ENCODE measurements at regions not wholly inside any gene's neighbourhood (a gene's known extent, or its start where the extent isn't known, plus 50 kb on each side); places are given as distances from the start of the nearest gene placed in this dataset.

- H3K36me3 ChIP-seq (ENCODE audit: control insufficient read depth in 2 of 2, insufficient read depth in 2 of 2, low read length in 1 of 2), result no peaks in the 10 kb centered on the region
- H3K9me3 ChIP-seq (ENCODE audit: control insufficient read depth in 2 of 2, insufficient read depth in 1 of 2, low read length in 1 of 2), result no peaks in the 10 kb centered on the region
- no peaks in the 10 kb centered on the region for H3K27me3 ChIP-seq (ENCODE audit: control insufficient read depth in 2 of 2, insufficient read depth in 1 of 2, low read length in 1 of 2)
- no peak overlapping the region for H3K4me3 ChIP-seq (ENCODE audit: low read length in 2 of 2)
- no peak overlapping the region for H3K27ac ChIP-seq (ENCODE audit: low read depth in 1 of 2, low read length in 1 of 2)
- peaks cover 0 to 2% of the 10 kb centered on the region in 2 donors for H3K4me1 ChIP-seq (ENCODE audit: control insufficient read depth in 2 of 2, insufficient read depth in 2 of 2, low read length in 2 of 2)
- DNase-seq (ENCODE audit: low read depth in 6 of 9, low spot score in 9 of 9), result no peak
- WGBS, result 91% methylated on average over 5 of the region's 5 CpGs
Observed at GRCh38 chrX:43560247-43560946, 95.7 kb upstream of the MAOA start.

GRCh38 chrX:43562372-43562771 is 93.7 kb upstream of the MAOA start:
- no peaks in the 10 kb centered on the region for H3K27me3 ChIP-seq (ENCODE audit: control insufficient read depth in 2 of 2, insufficient read depth in 1 of 2, low read length in 1 of 2)
- WGBS, result 95% methylated on average over 1 of the region's 1 CpG
- DNase-seq (ENCODE audit: low read depth in 6 of 9, low spot score in 9 of 9), result no peak
- no peaks in the 10 kb centered on the region for H3K9me3 ChIP-seq (ENCODE audit: control insufficient read depth in 2 of 2, insufficient read depth in 1 of 2, low read length in 1 of 2)
- H3K4me3 ChIP-seq (ENCODE audit: low read length in 2 of 2), result no peak overlapping the region
- no peaks in the 10 kb centered on the region for H3K4me1 ChIP-seq (ENCODE audit: control insufficient read depth in 2 of 2, insufficient read depth in 2 of 2, low read length in 2 of 2)
- H3K36me3 ChIP-seq (ENCODE audit: control insufficient read depth in 2 of 2, insufficient read depth in 2 of 2, low read length in 1 of 2), result no peaks in the 10 kb centered on the region
- no peak overlapping the region for H3K27ac ChIP-seq (ENCODE audit: low read depth in 1 of 2, low read length in 1 of 2)

- no peak for DNase-seq (ENCODE audit: low read depth in 6 of 9, low spot score in 9 of 9)
- H3K36me3 ChIP-seq (ENCODE audit: control insufficient read depth in 2 of 2, insufficient read depth in 2 of 2, low read length in 1 of 2), result no peaks in the 10 kb centered on the region
- no peaks in the 10 kb centered on the region for H3K4me1 ChIP-seq (ENCODE audit: control insufficient read depth in 2 of 2, insufficient read depth in 2 of 2, low read length in 2 of 2)
- H3K27ac ChIP-seq (ENCODE audit: low read depth in 1 of 2, low read length in 1 of 2), result no peak overlapping the region
- no peak overlapping the region for H3K4me3 ChIP-seq (ENCODE audit: low read length in 2 of 2)
- no peaks in the 10 kb centered on the region for H3K27me3 ChIP-seq (ENCODE audit: control insufficient read depth in 2 of 2, insufficient read depth in 1 of 2, low read length in 1 of 2)
- no peaks in the 10 kb centered on the region for H3K9me3 ChIP-seq (ENCODE audit: control insufficient read depth in 2 of 2, insufficient read depth in 1 of 2, low read length in 1 of 2)
- 94% methylated on average over 2 of the region's 2 CpGs for WGBS
Observed at GRCh38 chrX:43564953-43565352, 91.1 kb upstream of the MAOA start.

GRCh38 chrX:43566170-43566569 is 89.9 kb upstream of the MAOA start:
- Histone ChIP-seq H3K27me3 (ENCODE audit: control insufficient read depth in 2 of 2, insufficient read depth in 1 of 2, low read length in 1 of 2) (no peaks in the 10 kb centered on the region), H3K9me3 (ENCODE audit: control insufficient read depth in 2 of 2, insufficient read depth in 1 of 2, low read length in 1 of 2) (no peaks in the 10 kb centered on the region), H3K36me3 (ENCODE audit: control insufficient read depth in 2 of 2, insufficient read depth in 2 of 2, low read length in 1 of 2) (no peaks in the 10 kb centered on the region), H3K4me3 (ENCODE audit: low read length in 2 of 2) (no peak overlapping the region), H3K4me1 (ENCODE audit: control insufficient read depth in 2 of 2, insufficient read depth in 2 of 2, low read length in 2 of 2) (no peaks in the 10 kb centered on the region), H3K27ac (ENCODE audit: low read depth in 1 of 2, low read length in 1 of 2) (no peak overlapping the region)
- DNase-seq (ENCODE audit: low read depth in 6 of 9, low spot score in 9 of 9), result no peak

GRCh38 chrX:43573441-43574015 is 82.6 kb upstream of the MAOA start:
- Histone ChIP-seq H3K9me3 (ENCODE audit: control insufficient read depth in 2 of 2, insufficient read depth in 1 of 2, low read length in 1 of 2) (no peaks in the 10 kb centered on the region), H3K27ac (ENCODE audit: low read depth in 1 of 2, low read length in 1 of 2) (no peak overlapping the region), H3K4me3 (ENCODE audit: low read length in 2 of 2) (no peak overlapping the region), H3K27me3 (ENCODE audit: control insufficient read depth in 2 of 2, insufficient read depth in 1 of 2, low read length in 1 of 2) (no peaks in the 10 kb centered on the region), H3K4me1 (ENCODE audit: control insufficient read depth in 2 of 2, insufficient read depth in 2 of 2, low read length in 2 of 2) (no peaks in the 10 kb centered on the region), H3K36me3 (ENCODE audit: control insufficient read depth in 2 of 2, insufficient read depth in 2 of 2, low read length in 1 of 2) (no peaks in the 10 kb centered on the region)
- DNase-seq (ENCODE audit: low read depth in 6 of 9, low spot score in 9 of 9), result no peak

- WGBS, result 96% methylated on average over 4 of the region's 4 CpGs
Observed at GRCh38 chrX:43580621-43581020, 75.5 kb upstream of the MAOA start.

GRCh38 chrX:43581167-43581566 is 74.9 kb upstream of the MAOA start:
- WGBS, result 87% methylated on average over 2 of the region's 2 CpGs
- Histone ChIP-seq H3K4me1 (ENCODE audit: control insufficient read depth in 2 of 2, insufficient read depth in 2 of 2, low read length in 2 of 2) (no peaks in the 10 kb centered on the region), H3K4me3 (ENCODE audit: low read length in 2 of 2) (no peak overlapping the region), H3K36me3 (ENCODE audit: control insufficient read depth in 2 of 2, insufficient read depth in 2 of 2, low read length in 1 of 2) (no peaks in the 10 kb centered on the region), H3K27ac (ENCODE audit: low read depth in 1 of 2, low read length in 1 of 2) (peak overlapping the region in 1 of 2 donors; percentile 31), H3K9me3 (ENCODE audit: control insufficient read depth in 2 of 2, insufficient read depth in 1 of 2, low read length in 1 of 2) (no peaks in the 10 kb centered on the region), H3K27me3 (ENCODE audit: control insufficient read depth in 2 of 2, insufficient read depth in 1 of 2, low read length in 1 of 2) (no peaks in the 10 kb centered on the region)
- no peak for DNase-seq (ENCODE audit: low read depth in 6 of 9, low spot score in 9 of 9)

More at GRCh38 chrX:43580621-43581020, 75.5 kb upstream of the MAOA start:
- DNase-seq (ENCODE audit: low read depth in 6 of 9, low spot score in 9 of 9), result no peak
- H3K4me1 ChIP-seq (ENCODE audit: control insufficient read depth in 2 of 2, insufficient read depth in 2 of 2, low read length in 2 of 2), result no peaks in the 10 kb centered on the region
- no peaks in the 10 kb centered on the region for H3K36me3 ChIP-seq (ENCODE audit: control insufficient read depth in 2 of 2, insufficient read depth in 2 of 2, low read length in 1 of 2)
- H3K27ac ChIP-seq (ENCODE audit: low read depth in 1 of 2, low read length in 1 of 2), result no peak overlapping the region
- H3K4me3 ChIP-seq (ENCODE audit: low read length in 2 of 2), result no peak overlapping the region
- H3K27me3 ChIP-seq (ENCODE audit: control insufficient read depth in 2 of 2, insufficient read depth in 1 of 2, low read length in 1 of 2), result no peaks in the 10 kb centered on the region
- no peaks in the 10 kb centered on the region for H3K9me3 ChIP-seq (ENCODE audit: control insufficient read depth in 2 of 2, insufficient read depth in 1 of 2, low read length in 1 of 2)

GRCh38 chrX:43581888-43582539 is 74.1 kb upstream of the MAOA start:
- WGBS, result 94% methylated on average over 5 of the region's 5 CpGs
- Histone ChIP-seq H3K36me3 (ENCODE audit: control insufficient read depth in 2 of 2, insufficient read depth in 2 of 2, low read length in 1 of 2) (no peaks in the 10 kb centered on the region), H3K4me1 (ENCODE audit: control insufficient read depth in 2 of 2, insufficient read depth in 2 of 2, low read length in 2 of 2) (no peaks in the 10 kb centered on the region), H3K27me3 (ENCODE audit: control insufficient read depth in 2 of 2, insufficient read depth in 1 of 2, low read length in 1 of 2) (no peaks in the 10 kb centered on the region), H3K9me3 (ENCODE audit: control insufficient read depth in 2 of 2, insufficient read depth in 1 of 2, low read length in 1 of 2) (no peaks in the 10 kb centered on the region), H3K4me3 (ENCODE audit: low read length in 2 of 2) (no peak overlapping the region), H3K27ac (ENCODE audit: low read depth in 1 of 2, low read length in 1 of 2) (no peak overlapping the region)
- DNase-seq (ENCODE audit: low read depth in 6 of 9, low spot score in 9 of 9), result no peak

GRCh38 chrX:43582540-43582913 is 73.6 kb upstream of the MAOA start:
- no peak for DNase-seq (ENCODE audit: low read depth in 6 of 9, low spot score in 9 of 9)
- no peaks in the 10 kb centered on the region for H3K9me3 ChIP-seq (ENCODE audit: control insufficient read depth in 2 of 2, insufficient read depth in 1 of 2, low read length in 1 of 2)
- H3K4me3 ChIP-seq (ENCODE audit: low read length in 2 of 2), result no peak overlapping the region
- 96% methylated on average over 1 of the region's 1 CpG for WGBS
- no peaks in the 10 kb centered on the region for H3K27me3 ChIP-seq (ENCODE audit: control insufficient read depth in 2 of 2, insufficient read depth in 1 of 2, low read length in 1 of 2)
- H3K4me1 ChIP-seq (ENCODE audit: control insufficient read depth in 2 of 2, insufficient read depth in 2 of 2, low read length in 2 of 2), result no peaks in the 10 kb centered on the region
- no peaks in the 10 kb centered on the region for H3K36me3 ChIP-seq (ENCODE audit: control insufficient read depth in 2 of 2, insufficient read depth in 2 of 2, low read length in 1 of 2)
- H3K27ac ChIP-seq (ENCODE audit: low read depth in 1 of 2, low read length in 1 of 2), result no peak overlapping the region
